GM12864 (cell line): ENCODE measurements at regions not wholly inside any gene's neighbourhood (a gene's known extent, or its start where the extent isn't known, plus 50 kb on each side); places are given as distances from the start of the nearest gene placed in this dataset.

Experiments
- DNase-seq: peaks from one replicate; pipeline ENCODE4 v3.0.0-alpha.2; 2011; ENCODE audit warnings: low read depth
- H3K4me3 ChIP-seq: 2 replicates; pipeline ENCODE4 v1.5.1; 2011; ENCODE audit warnings: mild to moderate bottlenecking, low read depth, low read length, control low read depth
- CTCF ChIP-seq: IDR thresholded peaks from 2 replicates; pipeline ENCODE4 v1.5.1; 2011; ENCODE audit warnings: low read depth, mild to moderate bottlenecking, moderate library complexity, low read length, control low read depth, inconsistent platforms; ENCODE audit errors: missing control alignments

- H3K4me3 ChIP-seq, result no peak overlapping the region
- no peak for DNase-seq
- TF ChIP-seq CTCF, result no peak
Measured at GRCh38 chr5:8429778-8430758, 561.1 kb downstream of the MTRR start.

- TF ChIP-seq CTCF, result no peak
- DNase-seq, result no peak
Measured at GRCh38 chr5:8434501-8434900, 565.6 kb downstream of the MTRR start.

GRCh38 chr5:8436924-8437323 lies 568.0 kb downstream of the MTRR start:
- DNase-seq, result no peak
- TF ChIP-seq CTCF, result no peak
- no peak overlapping the region for H3K4me3 ChIP-seq

More at GRCh38 chr5:8434501-8434900, 565.6 kb downstream of the MTRR start:
- H3K4me3 ChIP-seq, result no peak overlapping the region

GRCh38 chr5:8445139-8445538 lies 576.2 kb downstream of the MTRR start:
- DNase-seq, result no peak
- TF ChIP-seq CTCF, result no peak
- H3K4me3 ChIP-seq, result no peak overlapping the region

GRCh38 chr5:8446179-8446578 lies 577.2 kb downstream of the MTRR start:
- no peak overlapping the region for H3K4me3 ChIP-seq
- no peak for DNase-seq
- no peak for TF ChIP-seq CTCF

- no peak for TF ChIP-seq CTCF
- DNase-seq, result no peak
- H3K4me3 ChIP-seq, result peak overlapping the region; percentile 81; the same call in 1 of the 2 replicates
Measured at GRCh38 chr5:8456846-8457186, 587.9 kb downstream of the MTRR start.
